ENCODE measurements at regions not wholly inside any gene's neighbourhood (a gene's known extent, or its start where the extent isn't known, plus 50 kb on each side); places are given as distances from the start of the nearest gene placed in this dataset.

GRCh38 chr2:75309596-75310463 lies 110.5 kb upstream of the TACR1 start:
- no peak for TF ChIP-seq CTCF (IDR thresholded peaks at IDR 0.05; ENCODE audit: low read depth, low read length, poor library complexity, severe bottlenecking)
- TF ChIP-seq EZH2phosphoT487 (IDR thresholded peaks at IDR 0.05; ENCODE audit: borderline replicate concordance, low read length) = no peak
